ENCODE measurements at regions not wholly inside any gene's neighbourhood (a gene's known extent, or its start where the extent isn't known, plus 50 kb on each side); places are given as distances from the start of the nearest gene placed in this dataset.
"Not testable (repeated sequence)": the region's sequence is repeated elsewhere in the genome, so short reads cannot be mapped to it uniquely, and the experiment has no call there.

DNA sequence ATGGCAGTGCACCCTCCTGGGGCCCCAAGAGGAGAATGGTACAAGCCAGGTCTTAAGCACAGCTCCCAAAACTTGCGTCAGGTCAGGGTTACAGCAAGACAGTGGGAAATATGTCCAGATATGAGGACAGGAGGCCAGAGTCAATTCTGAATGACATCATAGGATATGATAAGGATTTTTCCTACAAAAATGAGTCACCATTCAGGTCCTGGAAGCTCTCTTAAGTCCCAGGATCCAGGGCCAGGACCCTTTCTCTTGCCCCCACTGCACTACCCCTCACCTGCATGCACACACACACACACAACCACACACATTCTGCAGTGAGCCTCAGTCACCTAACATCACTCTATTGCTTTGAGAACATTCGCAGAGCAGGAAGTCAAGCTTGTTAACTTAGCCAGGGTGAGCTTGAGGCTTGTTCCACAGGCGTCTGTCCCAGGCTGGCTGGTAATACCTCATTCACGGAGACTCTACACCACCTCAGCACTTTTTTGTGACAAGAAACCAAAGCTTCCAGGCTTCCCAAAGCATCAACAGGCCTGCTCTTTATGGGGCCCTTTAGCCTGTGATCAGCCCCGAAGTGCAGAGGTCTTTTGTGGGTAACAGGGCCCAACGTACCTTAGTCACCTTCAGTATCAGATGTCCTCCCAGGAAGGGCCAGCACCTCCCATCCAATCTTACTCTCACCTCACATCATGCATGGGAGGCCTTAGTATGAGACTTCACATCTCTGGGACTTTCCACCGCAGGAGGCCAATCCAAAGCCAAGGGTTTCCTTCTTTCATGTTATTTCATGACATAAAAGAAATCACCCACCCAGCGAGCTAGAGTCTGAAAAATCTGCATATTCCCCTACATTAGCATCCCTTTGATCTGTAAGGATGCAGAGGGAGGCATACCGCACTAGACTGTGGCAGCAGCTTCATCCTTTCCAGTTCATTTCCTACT lies 74.0 kb upstream of the LIPC start:
- DNase-seq (ENCODE audit: low spot score): no peak

DNA sequence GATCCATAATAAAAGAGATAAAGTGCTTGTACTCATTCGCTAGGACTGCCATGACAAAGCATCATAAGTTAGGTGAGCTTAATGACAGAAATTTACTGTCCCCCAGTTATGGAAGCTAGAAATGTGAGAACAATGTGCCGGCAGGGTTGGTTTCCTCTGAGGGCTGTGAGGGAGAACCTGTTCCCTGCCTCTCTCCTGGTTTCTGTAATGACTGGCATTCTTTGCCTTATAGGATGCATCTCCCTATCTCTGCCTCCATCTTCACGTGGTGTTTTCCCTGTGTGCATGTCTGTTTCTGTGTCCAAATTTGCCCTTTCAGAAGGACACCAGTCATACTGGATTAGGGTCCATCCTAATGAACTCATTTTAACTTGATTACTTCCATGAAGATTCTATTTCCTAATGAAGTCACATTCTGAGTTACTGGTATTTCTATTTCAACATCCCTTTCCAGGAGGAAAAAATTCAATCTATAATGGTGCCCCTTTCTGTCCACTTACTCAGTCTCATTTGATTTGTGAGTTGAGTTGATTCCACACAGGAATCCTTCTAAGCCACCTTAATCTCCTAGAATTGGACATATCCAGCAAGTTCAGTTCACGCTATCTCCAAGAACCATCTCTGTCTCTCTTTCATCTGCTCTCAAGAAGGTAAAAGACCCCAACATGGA lies 71.2 kb upstream of the LIPC start:
- DNase-seq (ENCODE audit: low spot score): no peak

DNA sequence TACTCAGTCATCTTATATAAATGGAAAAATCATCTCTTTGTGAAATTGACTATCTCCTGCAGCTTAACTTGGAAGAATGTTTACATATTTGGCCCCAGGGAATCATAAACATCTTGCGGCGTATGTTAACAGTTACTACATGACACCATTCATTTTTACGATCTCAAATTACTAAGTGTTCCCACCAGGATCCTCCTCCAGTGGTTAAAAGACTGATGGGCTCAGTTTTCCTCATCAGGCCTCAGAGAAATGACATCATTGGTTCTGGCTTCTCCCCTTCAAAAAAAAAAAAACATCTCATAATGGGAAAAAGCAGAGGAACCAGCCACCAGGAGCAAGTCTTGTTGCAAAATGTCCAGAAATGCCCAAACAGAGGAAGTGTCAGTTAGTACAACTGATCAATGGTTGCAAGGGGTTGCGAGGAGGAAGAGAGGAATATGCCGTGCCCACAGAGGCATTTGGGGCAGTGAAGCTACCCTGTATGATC lies 70.5 kb upstream of the LIPC start:
- DNase-seq (ENCODE audit: low spot score): no peak

DNA sequence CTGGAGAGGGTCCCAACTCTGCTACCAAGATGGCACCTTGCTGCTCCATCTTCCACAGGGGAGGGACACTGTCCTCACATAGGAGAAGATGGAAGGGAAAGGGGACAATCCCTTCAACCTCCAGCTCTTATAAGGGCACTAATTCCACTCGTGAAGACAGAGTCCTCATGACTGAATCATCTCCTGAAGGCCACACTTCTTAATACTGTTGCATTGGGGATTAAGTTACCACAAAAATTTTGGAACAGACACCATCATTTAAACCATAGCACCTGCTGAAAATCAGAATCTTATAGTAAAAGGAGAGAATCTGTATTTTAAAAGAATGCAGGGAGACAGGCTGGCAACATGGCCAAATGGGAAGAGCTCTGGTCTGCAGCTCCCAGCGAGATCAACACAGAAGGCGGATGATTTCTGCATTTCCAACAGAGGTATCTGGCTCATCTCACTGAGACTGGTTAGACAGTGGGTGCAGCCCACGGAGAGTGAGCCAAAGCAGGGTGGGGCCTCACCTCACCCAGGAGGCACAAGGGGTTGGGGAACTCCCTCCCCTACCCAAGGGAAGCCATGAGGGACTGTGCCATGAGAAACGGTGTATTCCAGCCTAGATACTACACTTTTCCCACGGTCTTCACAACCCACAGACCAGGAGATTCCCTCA lies 69.4 kb upstream of the LIPC start:
- no peak for DNase-seq (ENCODE audit: low spot score)

DNA sequence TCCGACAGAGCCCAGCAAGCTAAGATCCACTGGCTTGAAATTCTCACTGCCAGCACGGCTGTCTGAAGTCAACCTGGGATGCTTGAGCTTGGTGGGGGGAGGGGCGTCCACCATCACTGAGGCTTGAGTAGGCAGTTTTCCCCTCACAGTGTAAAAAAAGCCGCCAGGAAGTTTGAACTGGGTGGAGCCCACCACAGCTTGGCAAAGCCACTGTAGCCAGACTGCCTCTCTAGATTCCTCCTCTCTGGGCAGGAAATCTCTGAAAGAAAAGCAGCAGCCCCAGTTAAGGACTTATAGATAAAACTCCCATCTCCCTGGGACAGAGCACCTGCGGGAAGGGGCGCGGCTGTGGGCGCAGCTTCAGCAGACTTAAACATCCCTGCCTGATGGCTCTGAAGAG lies 68.7 kb upstream of the LIPC start:
- not testable (repeated sequence) for DNase-seq (ENCODE audit: low spot score)

DNA sequence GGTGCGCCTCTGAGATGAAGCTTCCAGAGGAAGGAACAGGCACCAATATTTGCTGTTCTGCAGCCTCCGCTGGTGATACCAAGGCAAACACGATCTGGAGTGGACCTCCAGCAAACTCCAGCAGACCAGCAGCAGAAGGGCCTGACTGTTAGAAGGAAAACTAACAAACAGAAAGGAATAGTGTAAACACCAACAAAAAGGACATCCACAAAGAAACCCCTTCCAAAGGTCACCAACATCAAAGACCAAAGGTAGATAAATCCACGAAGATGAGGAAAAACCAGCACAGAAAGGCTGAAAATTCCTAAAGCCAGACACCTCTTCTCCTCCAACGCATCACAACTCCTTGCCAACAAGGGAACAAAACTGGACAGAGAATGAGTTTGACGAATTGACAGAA lies 68.1 kb upstream of the LIPC start:
- not testable (repeated sequence) for DNase-seq (ENCODE audit: low spot score)

DNA sequence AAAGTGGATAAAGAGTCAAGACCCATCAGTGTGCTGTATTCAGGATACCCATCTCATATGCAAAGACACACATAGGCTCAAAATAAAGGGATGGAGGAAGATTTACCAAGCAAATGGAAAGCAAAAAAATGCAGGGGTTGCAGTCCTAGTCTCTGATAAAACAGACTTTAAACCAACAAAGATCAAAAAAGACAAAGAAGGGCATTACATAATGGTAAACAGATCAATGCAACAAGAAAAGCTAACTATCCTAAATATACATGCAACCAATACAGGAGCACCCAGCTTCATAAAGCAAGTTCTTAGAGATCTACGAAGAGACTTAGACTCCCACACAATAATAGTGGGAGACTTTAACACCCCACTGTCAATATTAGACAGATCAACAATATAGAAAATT lies 66.7 kb upstream of the LIPC start:
- DNase-seq (ENCODE audit: low spot score): not testable (repeated sequence)

DNA sequence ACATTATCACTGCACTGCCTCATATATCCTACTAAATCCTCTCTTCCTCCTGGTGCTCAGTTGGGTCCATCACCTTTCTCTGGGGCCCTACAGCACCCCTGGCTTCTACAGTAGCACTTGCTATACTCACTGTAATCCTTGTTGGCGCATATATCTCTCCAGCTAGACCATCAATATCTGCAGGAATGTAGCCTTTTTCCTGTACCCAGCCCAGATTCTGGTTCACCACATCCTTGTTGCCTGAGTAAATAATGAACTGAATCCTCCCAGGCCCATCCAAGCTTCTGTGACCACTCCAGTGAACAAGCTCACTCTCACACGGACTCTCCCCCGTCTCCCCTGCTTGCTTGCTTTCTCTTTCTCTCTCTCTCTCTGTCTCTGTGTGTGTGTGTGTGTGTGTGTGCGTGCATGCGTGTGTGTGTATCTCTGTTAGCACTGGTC lies 62.5 kb upstream of the LIPC start:
- no peak for DNase-seq (ENCODE audit: low spot score)

DNA sequence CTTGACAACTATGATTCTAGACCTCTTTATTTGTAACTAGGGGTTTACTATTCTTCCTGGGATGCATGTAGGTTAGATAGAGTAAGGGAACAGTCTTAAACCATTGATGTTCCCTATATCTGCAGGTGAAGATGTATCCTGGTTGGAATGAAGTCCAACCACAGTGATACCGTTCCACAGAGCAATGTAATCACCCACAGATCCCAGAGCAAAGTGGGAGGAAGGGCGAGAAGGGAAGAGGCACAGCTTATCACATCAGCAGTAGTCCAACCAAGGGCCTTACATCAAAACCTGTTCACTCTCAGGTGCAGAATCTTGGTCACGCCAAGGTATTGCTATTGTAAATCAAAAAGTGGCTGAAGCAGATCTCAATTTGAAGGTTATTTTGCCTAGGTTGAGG lies 61.8 kb upstream of the LIPC start:
- DNase-seq (ENCODE audit: low spot score): no peak

DNA sequence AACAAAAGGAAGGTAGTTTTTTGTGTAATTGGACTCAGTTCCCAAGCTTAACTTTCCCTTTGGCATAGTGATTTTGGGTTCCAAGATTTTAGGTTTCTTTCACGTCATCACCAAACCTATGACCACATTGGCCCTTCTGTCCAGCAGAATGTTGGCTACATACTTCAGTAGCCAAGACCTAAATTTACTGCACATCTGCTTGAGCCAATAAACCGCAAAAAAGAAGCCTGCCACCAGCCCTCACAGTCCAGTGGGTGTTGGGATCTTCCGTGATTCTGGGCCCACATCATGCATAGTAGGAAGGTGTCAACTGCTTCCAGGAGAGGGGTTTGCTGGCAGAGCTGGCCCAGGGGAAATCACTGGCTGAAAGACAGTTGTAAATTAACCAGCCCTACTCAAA lies 57.6 kb upstream of the LIPC start:
- no peak for DNase-seq (ENCODE audit: low spot score)

DNA sequence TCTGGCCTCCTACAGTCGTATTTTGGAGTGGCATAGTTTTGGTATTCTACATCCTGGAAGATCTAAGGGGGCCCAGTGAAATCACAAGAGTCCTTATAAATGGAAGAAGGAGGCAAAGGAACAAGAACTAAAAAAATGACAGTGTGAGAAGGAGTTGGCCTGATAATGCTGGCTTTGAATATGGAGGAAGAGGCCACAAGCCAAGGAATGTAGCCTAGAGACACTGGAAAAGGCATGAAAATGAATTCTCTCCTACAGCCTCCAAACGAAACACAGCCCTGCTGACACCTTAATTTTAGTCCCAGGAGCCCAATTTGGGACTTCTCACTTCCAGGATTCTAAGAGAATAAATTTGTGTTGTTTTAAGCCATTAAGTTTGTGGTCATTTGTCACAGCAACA lies 54.6 kb upstream of the LIPC start:
- DNase-seq (ENCODE audit: low spot score): no peak

DNA sequence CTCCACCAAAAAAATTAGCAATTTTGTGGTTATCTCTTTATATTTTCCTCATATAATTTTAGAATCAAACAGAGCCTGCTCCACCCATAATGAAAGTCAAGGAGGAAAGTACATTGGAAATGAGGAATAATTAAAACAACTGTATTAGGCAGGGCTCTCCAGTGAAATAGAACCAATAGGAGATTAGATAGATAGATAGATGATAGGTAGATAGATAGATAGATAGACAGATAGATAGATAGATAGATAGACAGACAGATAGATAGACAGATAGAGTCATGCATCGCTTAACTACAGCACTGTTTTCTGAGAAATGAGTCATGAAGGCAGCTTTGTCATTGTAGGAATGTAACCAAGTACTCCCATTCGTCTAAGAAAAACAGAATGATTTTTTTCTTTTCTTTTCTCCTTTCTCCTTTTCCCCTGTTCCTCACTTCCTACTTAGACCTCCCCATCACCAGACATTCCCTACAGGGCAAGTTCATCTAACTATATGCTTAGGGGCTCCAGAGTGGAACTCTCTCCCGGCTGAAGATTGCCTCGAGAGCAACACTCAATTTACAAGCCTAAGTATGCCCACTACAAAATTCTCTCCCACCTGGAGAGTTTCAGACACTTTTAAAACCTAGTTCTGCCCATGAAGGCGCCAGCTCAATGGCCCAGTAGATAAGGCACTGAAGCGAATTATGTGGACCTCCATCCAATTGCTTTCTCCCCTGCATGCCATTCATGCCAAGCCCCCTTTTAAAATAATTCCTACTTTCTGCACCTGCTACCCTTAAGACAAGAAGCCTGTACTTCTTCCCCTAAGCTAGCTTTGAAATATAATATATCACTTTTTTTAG lies 53.3 kb upstream of the LIPC start:
- DNase-seq (ENCODE audit: low spot score): no peak

DNA sequence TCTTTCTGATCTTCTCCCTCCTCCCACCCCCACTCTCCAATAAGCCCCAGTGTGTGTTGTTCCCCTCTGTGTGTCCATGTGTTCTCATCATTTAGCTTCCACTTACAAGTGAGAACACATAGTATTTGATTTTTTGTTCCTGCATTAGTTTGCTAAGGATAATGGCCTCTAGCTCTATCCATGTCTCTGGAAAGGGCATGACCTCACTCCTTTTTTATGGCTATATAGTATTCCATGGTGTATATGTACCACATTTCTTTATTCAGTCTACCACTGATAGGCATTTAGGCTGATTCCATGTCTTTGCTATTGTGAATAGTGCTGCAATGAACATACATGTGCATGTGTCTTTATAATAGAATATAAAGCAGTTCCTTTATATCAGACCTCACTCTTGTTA lies 52.3 kb upstream of the LIPC start:
- not testable (repeated sequence) for DNase-seq (ENCODE audit: low spot score)

DNA sequence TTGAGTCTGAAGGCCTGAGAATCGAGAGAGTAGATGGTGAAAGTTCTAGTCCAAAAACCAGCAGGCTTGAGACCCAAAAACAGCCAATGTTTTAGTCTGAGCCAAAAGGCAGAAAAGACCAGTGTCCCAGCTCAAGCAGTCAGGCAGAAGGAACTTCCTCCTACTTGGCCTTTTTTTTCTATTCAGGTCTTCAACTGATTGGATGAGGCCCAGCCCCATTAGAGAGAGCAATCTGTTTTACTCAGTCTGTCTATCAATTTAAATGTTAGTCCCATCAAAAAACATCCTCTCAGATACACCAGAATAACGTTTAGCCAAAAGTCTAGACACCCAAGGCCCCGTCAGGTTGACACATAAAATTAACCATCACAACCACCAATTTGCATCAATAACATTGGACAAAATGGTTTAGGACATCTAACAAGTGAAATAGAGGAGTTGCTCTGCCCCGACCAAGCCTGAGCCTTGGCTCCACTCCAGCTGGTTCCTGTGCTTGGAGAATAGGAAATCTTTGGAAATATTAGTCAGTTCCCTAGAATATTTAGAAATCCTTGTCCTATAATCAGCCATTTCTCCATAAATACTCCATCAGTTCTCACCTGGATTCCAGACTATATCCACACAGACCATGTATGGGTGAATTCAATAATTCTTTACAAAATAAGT lies 51.4 kb upstream of the LIPC start:
- no peak for DNase-seq (ENCODE audit: low spot score)

DNA sequence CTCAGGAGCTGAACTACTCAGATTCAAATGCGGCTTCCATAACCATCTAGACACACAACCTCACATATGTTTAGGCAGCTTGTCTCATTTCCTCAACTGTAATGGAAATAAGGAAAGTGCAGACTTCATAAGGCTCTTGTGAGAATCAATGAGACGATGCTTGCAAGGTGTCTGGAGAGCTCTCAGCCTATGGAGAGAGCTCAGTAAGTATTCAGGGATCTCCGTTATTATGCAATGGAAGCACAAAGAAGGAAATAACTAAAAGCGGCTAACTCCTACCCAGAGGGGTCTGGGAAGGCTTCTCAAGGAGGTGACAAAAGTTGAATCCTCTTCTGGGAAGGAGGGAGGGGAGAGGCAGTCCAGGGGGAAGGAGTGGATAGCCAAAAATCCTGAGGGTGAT lies 50.1 kb upstream of the LIPC start:
- DNase-seq (ENCODE audit: low spot score): no peak

All from mesenteric fat pad (tissue), 1 donor.